Fibroblast of villous mesenchyme (primary cell): ENCODE measurements at regions not wholly inside any gene's neighbourhood (a gene's known extent, or its start where the extent isn't known, plus 50 kb on each side); places are given as distances from the start of the nearest gene placed in this dataset.

Experiments used
- DNase-seq: peaks from one replicate; pipeline ENCODE4 v3.0.0-alpha.2; 2010; ENCODE audit warnings: low read depth
- H3K4me3 ChIP-seq: 2 replicates; pipeline ENCODE4 v1.5.1; 2011; ENCODE audit warnings: low read depth, mild to moderate bottlenecking, low read length
- TF ChIP-seq, protein P1 (sequence below): IDR thresholded peaks from 2 replicates; pipeline ENCODE4 v1.5.1; 2012; ENCODE audit warnings: low read depth, mild to moderate bottlenecking, low read length; ENCODE audit not compliant: insufficient read depth

DNA sequence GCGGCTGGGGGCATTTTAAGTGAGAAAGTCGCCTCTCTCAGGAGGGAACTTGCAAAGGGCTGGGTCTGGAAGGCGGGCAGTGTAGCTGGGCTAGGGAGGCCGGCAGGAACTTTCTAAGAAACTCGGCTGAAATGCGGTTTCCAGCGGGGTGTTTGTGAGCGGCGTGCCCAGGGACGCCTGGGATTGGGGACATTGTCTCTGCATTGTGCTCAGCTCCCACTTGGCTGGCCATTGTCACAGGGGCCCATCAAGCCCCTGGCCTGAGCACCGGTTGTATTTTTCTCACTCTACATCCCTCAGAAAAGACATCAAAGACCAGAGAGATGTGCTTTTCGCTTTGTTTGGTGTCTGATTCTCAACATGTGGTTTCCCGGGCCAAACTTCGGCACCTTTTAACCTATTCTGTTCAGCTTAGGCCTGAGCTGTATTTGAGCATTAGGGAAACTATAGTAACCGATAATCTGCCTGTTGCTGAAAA lies 291.1 kb upstream of the IRX3 start:
- no peak overlapping the region for H3K4me3 ChIP-seq
- DNase-seq: no peak
- TF ChIP-seq, protein P1, sequence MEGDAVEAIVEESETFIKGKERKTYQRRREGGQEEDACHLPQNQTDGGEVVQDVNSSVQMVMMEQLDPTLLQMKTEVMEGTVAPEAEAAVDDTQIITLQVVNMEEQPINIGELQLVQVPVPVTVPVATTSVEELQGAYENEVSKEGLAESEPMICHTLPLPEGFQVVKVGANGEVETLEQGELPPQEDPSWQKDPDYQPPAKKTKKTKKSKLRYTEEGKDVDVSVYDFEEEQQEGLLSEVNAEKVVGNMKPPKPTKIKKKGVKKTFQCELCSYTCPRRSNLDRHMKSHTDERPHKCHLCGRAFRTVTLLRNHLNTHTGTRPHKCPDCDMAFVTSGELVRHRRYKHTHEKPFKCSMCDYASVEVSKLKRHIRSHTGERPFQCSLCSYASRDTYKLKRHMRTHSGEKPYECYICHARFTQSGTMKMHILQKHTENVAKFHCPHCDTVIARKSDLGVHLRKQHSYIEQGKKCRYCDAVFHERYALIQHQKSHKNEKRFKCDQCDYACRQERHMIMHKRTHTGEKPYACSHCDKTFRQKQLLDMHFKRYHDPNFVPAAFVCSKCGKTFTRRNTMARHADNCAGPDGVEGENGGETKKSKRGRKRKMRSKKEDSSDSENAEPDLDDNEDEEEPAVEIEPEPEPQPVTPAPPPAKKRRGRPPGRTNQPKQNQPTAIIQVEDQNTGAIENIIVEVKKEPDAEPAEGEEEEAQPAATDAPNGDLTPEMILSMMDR: no peak

DNA sequence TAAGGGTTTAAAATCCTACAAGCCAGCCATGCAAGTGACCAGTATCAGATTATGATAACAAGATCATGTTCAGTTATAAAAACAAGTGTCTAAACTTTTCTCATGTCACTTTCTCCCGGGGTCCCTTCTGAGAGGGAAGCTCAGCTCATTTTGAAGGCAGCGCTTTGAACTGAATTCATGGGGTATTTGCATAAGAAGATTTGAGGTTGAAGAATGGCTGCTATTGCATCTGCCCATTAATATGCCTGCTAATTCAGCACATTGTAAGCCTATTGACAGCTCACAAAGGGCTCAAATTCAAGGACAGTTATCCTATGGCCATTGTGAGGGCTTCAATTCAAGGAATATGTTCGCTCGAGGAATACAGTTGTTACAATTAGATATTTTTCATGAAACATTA lies 290.2 kb upstream of the IRX3 start:
- TF ChIP-seq, protein P1: no peak
- DNase-seq: no peak
- no peak overlapping the region for H3K4me3 ChIP-seq

DNA sequence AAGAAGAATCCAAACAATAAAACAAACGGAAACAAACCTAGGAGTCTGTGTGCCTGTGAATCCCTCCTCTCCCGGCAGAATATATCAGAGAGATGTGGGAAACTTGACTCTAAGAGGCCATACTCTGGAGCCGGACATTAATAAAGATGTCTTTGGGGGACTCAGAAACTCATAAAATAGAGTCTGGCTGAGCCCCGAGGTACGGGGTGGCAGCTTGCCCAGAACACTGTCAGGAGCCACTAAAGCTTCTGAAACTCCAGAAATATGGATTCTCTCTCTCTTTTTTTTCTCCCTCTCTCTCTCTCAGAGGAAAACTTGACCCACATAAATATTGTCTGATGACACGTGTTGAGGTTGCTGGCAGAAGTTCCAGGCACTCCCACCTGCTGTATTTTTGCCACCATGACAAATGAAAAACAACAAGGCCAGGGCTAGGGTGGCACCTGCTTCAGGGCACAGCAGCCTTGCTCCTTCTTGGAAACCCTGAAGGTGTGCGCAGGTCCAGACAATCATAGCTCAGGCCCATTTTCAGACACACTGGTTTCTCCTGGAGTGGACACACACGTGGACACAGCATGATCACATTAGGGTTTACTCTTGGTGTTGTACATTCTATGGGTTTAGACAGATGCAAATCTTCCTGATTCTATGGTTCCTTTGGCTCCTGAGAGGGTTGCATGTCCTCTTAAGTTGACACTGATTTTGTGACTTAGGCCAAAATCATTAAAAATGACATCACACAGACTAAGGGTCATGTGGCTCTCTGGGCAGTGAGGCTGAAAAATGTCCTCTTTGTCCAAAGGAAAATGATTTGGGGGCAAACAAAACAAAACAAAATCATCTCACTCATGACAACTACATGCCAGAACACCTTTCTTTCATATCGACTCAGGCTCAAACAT lies 282.6 kb upstream of the IRX3 start:
- TF ChIP-seq, protein P1: no peak
- H3K4me3 ChIP-seq: no peak overlapping the region
- no peak for DNase-seq

DNA sequence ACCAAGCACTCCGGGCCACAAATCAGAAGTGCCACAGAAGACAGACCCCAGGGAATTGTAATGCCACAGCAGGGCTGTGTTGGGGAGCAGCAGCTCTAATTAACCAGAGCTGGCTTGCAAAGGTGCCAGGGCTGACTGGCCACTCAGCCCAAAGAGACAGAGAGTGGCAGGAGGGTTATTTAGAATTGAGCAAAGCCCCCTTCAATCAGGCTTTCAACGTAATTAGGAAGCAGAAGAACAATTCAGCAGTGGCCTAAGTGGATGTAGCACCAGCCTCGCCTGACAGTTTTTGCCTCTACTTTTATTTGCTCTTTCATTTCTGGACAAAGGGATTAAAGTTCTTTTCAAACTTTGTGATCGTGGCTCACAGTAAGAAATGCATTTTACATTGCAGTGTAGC lies 278.3 kb upstream of the IRX3 start:
- TF ChIP-seq, protein P1: no peak
- H3K4me3 ChIP-seq: no peak overlapping the region
- no peak for DNase-seq

DNA sequence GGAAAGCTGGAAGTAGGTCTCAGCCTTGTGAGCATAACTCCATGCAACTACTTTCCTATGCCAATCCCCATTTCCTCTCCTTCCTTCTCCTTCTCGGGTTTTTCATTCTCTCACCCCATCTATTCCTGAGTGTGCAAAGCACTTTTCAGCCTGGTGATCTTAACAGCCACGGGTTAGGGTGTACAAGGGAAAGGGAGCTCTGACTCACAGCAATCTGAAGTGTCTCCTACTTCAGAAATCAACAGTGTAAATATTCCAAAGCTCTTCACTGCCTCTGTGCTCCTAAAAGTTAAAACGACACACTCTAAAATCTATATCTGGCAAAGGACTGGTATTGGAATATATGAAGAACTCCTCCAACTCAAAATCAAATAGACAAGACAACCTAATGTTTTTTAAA lies 268.0 kb upstream of the IRX3 start:
- H3K4me3 ChIP-seq: no peak overlapping the region
- TF ChIP-seq, protein P1: no peak
- DNase-seq: no peak

DNA sequence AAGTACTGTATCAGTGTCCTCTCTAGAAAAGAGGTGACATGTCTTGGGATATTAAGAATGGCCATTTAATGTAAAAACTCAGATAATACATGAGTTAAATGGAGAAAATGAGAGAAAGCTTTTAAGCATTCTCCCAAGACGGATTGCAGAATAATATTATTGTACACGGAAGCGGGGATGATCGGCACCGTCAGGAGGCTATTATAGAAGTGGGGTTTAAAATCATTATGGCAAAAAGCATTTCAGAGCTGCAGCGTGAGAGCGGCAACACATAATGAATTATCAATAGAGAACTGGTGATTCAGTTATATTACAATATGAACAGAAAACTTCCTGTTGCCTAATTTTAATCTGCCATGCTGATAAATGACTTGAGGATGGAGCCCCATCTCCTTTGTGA lies 261.7 kb upstream of the IRX3 start:
- TF ChIP-seq, protein P1: no peak
- no peak for DNase-seq
- H3K4me3 ChIP-seq: no peak overlapping the region

DNA sequence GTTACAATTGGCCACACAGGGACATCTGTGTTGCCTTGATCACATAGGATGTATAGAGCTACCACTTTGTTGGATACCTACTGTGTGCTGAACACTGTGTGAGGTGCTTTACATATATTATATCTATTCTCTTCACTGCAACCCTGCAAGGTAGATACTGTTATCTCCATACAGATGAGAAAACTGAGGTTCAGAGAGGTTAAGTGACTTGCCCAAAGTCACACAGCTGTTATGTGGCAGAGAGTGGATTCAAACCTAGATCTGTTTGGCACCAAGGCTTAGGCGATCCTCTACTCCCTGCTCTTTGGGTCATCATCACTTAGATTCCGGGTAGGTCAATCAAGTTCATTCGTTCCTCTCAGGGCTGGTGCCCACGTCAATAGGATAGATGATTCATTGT lies 260.5 kb upstream of the IRX3 start:
- no peak overlapping the region for H3K4me3 ChIP-seq
- TF ChIP-seq, protein P1: no peak
- DNase-seq: no peak
